MCF 10A (cell line): ENCODE measurements at regions not wholly inside any gene's neighbourhood (a gene's known extent, or its start where the extent isn't known, plus 50 kb on each side); places are given as distances from the start of the nearest gene placed in this dataset.

Experiments used
- BruUV-seq: library from RNA; stranded (reverse); fragments of 400-500 nt; replicated peaks from 2 replicates; lab custom pipeline; 2021; lab: Mats Ljungman, UMichigan
- CTCF ChIA-PET: fragments of 300-600 bp; sonication (Branson Sonifier 250); formaldehyde crosslinking; extraction: SDS; loops from one replicate; lab custom pipeline; 2021; ENCODE audit warnings: antibody characterized with exemption, inconsistent platforms; lab: Yijun Ruan, JAX
- POLR2A ChIA-PET: fragments of 300-600, 350-650 bp; sonication (Branson Sonifier 250); formaldehyde crosslinking; extraction: SDS; loops from one replicate; lab custom pipeline; 2020; ENCODE audit warnings: antibody characterized with exemption, inconsistent platforms; lab: Yijun Ruan, JAX
- DNase-seq: peaks from one replicate; pipeline ENCODE4 v3.0.0-alpha.2; 2018; ENCODE audit not compliant: unreplicated experiment
- H3K27ac Mint-ChIP-seq: one replicate; pipeline ENCODE4 v1.8.0; 2022; ENCODE audit warnings: mild to moderate bottlenecking, low read depth, mixed read lengths; ENCODE audit not compliant: unreplicated experiment
- H3K27me3 Mint-ChIP-seq: one replicate; pipeline ENCODE4 v1.8.0; 2022; ENCODE audit warnings: mixed read lengths; ENCODE audit not compliant: insufficient read depth, unreplicated experiment
- H3K36me3 Mint-ChIP-seq: one replicate; pipeline ENCODE4 v1.8.0; 2022; ENCODE audit warnings: mild to moderate bottlenecking, moderate library complexity, mixed read lengths; ENCODE audit not compliant: insufficient read depth, unreplicated experiment
- H3K4me1 Mint-ChIP-seq: one replicate; pipeline ENCODE4 v1.8.0; 2022; ENCODE audit warnings: mixed read lengths; ENCODE audit not compliant: insufficient read depth, unreplicated experiment
- H3K4me3 Mint-ChIP-seq: one replicate; pipeline ENCODE4 v1.8.0; 2022; ENCODE audit warnings: mild to moderate bottlenecking, moderate library complexity, mixed read lengths; ENCODE audit not compliant: unreplicated experiment
- H3K9me3 Mint-ChIP-seq: one replicate; pipeline ENCODE4 v1.8.0; 2022; ENCODE audit warnings: mixed read lengths; ENCODE audit not compliant: unreplicated experiment
- intact Hi-C: fragments of 100-400 bp; cut with micrococcal nuclease; formaldehyde crosslinking; loops from 2 replicates; pipeline ENCODE4 v1.14.1; 2022
- TF ChIP-seq, protein P1 (sequence below): fragments of 200-600 bp; IDR thresholded peaks from one replicate; pipeline ENCODE4 v1.8.0; 2022; ENCODE audit warnings: antibody characterized with exemption, mild to moderate bottlenecking; ENCODE audit not compliant: unreplicated experiment

DNA sequence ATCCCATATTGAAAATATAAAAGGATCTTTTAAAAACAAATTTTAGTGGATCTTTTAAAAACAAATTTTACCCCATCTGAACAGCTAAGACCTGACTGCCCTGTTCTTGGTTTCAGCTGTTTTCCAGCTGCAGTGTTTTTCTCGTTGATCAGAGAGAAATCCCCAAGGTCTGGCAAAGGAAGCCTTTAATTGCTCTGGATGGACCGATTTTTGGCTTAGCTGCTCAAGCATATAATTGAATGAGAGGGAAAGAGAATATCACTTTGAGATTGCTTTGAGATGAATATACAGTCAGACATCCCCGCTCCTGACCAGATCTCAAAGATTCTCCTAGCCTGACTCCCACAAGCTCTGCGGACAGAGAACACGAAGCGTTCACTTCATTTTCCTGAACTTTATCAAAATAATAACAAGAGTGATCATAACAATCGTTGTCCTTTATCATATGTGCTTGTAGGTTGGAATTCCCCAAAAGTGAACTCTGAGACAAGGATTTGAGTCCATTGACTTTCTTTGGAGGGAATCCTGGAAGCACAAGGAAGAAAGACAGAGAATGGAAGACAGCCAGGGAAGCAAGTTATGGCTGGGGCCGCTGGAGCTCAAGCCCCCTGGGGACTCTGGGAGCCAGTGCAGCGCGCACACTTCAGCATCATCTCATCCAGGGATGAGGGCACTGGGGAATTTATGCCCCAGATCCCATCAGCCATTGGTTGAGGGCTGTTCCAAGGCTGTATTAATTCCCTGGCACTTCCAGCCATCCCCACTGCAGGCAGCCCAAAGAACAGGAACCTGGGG, 101.3 kb downstream of the SNX5 start:
- intact Hi-C loops, result no loop called here
- TF ChIP-seq, protein P1, sequence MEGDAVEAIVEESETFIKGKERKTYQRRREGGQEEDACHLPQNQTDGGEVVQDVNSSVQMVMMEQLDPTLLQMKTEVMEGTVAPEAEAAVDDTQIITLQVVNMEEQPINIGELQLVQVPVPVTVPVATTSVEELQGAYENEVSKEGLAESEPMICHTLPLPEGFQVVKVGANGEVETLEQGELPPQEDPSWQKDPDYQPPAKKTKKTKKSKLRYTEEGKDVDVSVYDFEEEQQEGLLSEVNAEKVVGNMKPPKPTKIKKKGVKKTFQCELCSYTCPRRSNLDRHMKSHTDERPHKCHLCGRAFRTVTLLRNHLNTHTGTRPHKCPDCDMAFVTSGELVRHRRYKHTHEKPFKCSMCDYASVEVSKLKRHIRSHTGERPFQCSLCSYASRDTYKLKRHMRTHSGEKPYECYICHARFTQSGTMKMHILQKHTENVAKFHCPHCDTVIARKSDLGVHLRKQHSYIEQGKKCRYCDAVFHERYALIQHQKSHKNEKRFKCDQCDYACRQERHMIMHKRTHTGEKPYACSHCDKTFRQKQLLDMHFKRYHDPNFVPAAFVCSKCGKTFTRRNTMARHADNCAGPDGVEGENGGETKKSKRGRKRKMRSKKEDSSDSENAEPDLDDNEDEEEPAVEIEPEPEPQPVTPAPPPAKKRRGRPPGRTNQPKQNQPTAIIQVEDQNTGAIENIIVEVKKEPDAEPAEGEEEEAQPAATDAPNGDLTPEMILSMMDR, result no peak
- BruUV-seq, result no TSS peak

DNA sequence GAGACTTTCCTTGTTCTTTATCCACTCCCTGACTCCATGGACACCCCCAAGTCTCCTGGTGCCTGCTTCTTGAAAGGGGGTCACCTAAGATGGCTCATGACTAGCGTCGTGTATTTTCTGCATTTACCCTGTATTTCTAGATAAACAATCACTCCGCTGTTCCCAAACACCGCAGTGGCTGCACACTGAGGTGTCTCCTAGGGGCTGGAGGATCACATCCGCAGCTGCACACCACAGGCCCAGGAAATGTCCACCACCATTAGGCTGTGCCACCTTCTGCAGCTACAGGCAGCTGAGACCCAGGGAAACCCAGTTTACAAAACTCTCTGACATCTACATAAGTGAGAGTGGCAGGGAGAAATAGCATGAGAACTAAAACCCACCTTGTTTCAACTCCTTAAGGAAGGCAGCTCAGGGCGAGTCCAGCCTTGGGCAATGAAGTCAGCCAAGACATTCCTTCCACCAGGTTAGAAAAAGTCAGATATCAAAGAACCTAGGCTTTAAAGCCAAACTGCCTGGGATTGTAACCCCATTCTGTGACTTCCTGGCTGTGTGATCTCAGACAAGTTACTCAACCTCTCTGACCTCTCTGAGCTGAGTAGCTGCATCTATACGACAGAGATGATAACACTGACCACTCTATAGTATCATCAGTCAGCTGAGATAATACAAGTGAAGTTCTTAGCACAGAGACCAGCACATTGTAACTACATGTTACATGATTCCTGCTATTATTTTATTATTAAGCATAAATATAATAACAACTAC, 102.2 kb downstream of the SNX5 start:
- Mint-ChIP-seq H3K36me3 (no peaks in the 10 kb centered on the region), H3K27me3 (no peaks in the 10 kb centered on the region), H3K4me1 (peaks cover 5% of the 10 kb centered on the region), H3K9me3 (no peaks in the 10 kb centered on the region), H3K27ac (no peak overlapping the region), H3K4me3 (no peak overlapping the region)
- no peak for DNase-seq
- POLR2A ChIA-PET, result no interaction called here
- no TSS peak for BruUV-seq
- TF ChIP-seq, protein P1, result no peak
- CTCF ChIA-PET, result interaction anchor here (0.9 to 1.7 kb wide), 2 partner anchors 16 to 31 kb away, joined by 5 to 6 read pairs; no protein-coding TSS in a partner anchor
- intact Hi-C loops, result no loop called here

More for the DNA sequence above, 101.3 kb downstream of the SNX5 start:
- ChIA-PET POLR2A (no interaction called here), CTCF (interaction anchor here (1.4 to 1.7 kb wide), 2 partner anchors 17 to 185 kb away, joined by 5 read pairs; partner anchors contain the start of gene RRBP1)
- Mint-ChIP-seq H3K27me3 (no peaks in the 10 kb centered on the region), H3K36me3 (no peaks in the 10 kb centered on the region), H3K4me1 (peaks cover 11% of the 10 kb centered on the region), H3K27ac (no peak overlapping the region), H3K4me3 (no peak overlapping the region), H3K9me3 (no peaks in the 10 kb centered on the region)
- DNase-seq, result no peak

DNA sequence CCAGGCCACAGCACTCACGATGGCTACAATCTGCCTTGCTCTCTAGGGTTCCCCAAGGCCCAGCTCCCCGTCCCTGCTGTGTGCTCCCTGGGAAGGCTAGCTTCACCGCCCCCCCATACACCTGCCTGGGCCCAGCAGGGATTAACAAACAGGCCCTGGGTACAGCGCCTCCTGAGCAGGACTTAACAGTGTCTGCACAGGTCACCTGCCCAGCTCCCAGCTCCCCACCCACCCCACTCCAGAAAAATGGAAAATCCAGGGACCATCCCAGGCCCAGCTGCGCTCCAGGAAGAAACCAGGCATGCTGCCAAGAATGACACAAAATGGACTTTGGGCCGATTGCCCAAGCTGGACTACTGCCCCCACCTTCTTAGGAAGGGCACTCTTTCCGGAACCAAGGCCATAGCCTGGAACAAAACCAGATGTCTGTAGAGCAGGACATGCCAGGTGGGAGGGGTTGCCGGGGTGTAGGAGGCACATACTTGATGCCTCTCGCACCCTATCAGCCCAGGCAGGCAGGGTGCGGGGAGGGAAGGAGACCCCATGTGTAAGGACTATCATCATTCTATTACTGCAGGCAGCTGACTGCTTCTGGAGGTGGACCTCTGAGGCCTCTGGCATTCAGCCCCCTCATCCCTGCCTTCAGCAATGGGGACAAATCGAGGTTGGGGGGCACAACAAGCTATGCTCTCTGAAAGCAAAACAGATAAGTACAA, 104.9 kb downstream of the SNX5 start:
- Mint-ChIP-seq H3K27ac (no peak overlapping the region), H3K9me3 (no peaks in the 10 kb centered on the region), H3K4me3 (no peak overlapping the region), H3K27me3 (no peaks in the 10 kb centered on the region), H3K36me3 (no peaks in the 10 kb centered on the region), H3K4me1 (peaks cover 5% of the 10 kb centered on the region)
- ChIA-PET CTCF (interaction anchor here (1.1 kb wide), 1 partner anchor 24 kb away, joined by 4 read pairs; no protein-coding TSS in a partner anchor), POLR2A (interaction anchor here (0.6 to 1.1 kb wide), 4 partner anchors 11 to 155 kb away, joined by 3 to 5 read pairs (median 3); no protein-coding TSS in a partner anchor)
- DNase-seq, result peak; percentile 59
- TF ChIP-seq, protein P1, result no peak
- BruUV-seq, result no TSS peak
- intact Hi-C loops, result no loop called here
